Osteoblast (primary cell): ENCODE measurements at regions not wholly inside any gene's neighbourhood (a gene's known extent, or its start where the extent isn't known, plus 50 kb on each side); places are given as distances from the start of the nearest gene placed in this dataset.

Experiments used
- DNase-seq: peaks from one replicate; pipeline ENCODE4 v3.0.0; 2011; ENCODE audit warnings: low spot score, mixed read lengths; ENCODE audit not compliant: insufficient read length; ENCODE audit errors: missing footprints
- H2AFZ ChIP-seq: 2 replicates; pipeline ENCODE4 v1.6.0; 2011; ENCODE audit warnings: mild to moderate bottlenecking, low read length
- H3K27ac ChIP-seq: 2 replicates; pipeline ENCODE4 v1.5.1; 2011; ENCODE audit warnings: mild to moderate bottlenecking, low read depth, low read length, moderate library complexity
- H3K27me3 ChIP-seq: 2 replicates; pipeline ENCODE4 v1.6.0; 2012; ENCODE audit warnings: mild to moderate bottlenecking, control low read depth, inconsistent platforms, low read length, moderate library complexity; ENCODE audit not compliant: insufficient read depth
- H3K36me3 ChIP-seq: 2 replicates; pipeline ENCODE4 v1.5.1; 2011; ENCODE audit warnings: mild to moderate bottlenecking, low read length, control low read depth, moderate library complexity; ENCODE audit not compliant: insufficient read depth
- H3K4me1 ChIP-seq: 2 replicates; pipeline ENCODE4 v1.5.1; 2011; ENCODE audit warnings: mild to moderate bottlenecking, low read length, control low read depth, moderate library complexity; ENCODE audit not compliant: insufficient read depth
- H3K4me2 ChIP-seq: 2 replicates; pipeline ENCODE4 v1.6.0; 2011; ENCODE audit warnings: mild to moderate bottlenecking, low read length; ENCODE audit not compliant: insufficient read depth
- H3K4me3 ChIP-seq: fragments of 200-600 bp; sonication (generic); 3 replicates; pipeline ENCODE4 v1.5.1; 2012; ENCODE audit warnings: mild to moderate bottlenecking, low read length, inconsistent platforms; ENCODE audit not compliant: insufficient read depth
- H3K79me2 ChIP-seq: 2 replicates; pipeline ENCODE4 v1.6.0; 2012; ENCODE audit warnings: mild to moderate bottlenecking, low read length, control low read depth, inconsistent platforms; ENCODE audit not compliant: insufficient read depth
- H3K9me3 ChIP-seq: 2 replicates; pipeline ENCODE4 v1.5.1; 2011; ENCODE audit warnings: low read depth, low read length, control low read depth
- H4K20me1 ChIP-seq: 2 replicates; pipeline ENCODE4 v1.6.0; 2012; ENCODE audit warnings: mild to moderate bottlenecking, low read length, control low read depth; ENCODE audit not compliant: insufficient read depth
- CTCF ChIP-seq: IDR thresholded peaks from 2 replicates; pipeline ENCODE4 v1.5.1; 2011; ENCODE audit warnings: mild to moderate bottlenecking, low read depth, low read length, moderate library complexity; ENCODE audit errors: extremely low read depth

- TF ChIP-seq CTCF = no peak
- H3K36me3 ChIP-seq = no peaks in the 10 kb centered on the region
- no peak for DNase-seq
Observed at GRCh38 chr4:31959972-31960371, 1239.8 kb downstream of the PCDH7 start.

GRCh38 chr4:31964685-31965084 is 1244.5 kb downstream of the PCDH7 start:
- no peaks in the 10 kb centered on the region for H4K20me1 ChIP-seq
- no peaks in the 10 kb centered on the region for H3K27me3 ChIP-seq
- DNase-seq = no peak
- no peak overlapping the region for H3K27ac ChIP-seq
- no peak overlapping the region for H3K4me2 ChIP-seq
- no peak overlapping the region for H3K4me3 ChIP-seq
- H3K4me1 ChIP-seq = no peaks in the 10 kb centered on the region
- no peak overlapping the region for H2AFZ ChIP-seq
- no peaks in the 10 kb centered on the region for H3K9me3 ChIP-seq
- TF ChIP-seq CTCF = no peak
- H3K36me3 ChIP-seq = no peaks in the 10 kb centered on the region
- no peaks in the 10 kb centered on the region for H3K79me2 ChIP-seq

More at GRCh38 chr4:31959972-31960371, 1239.8 kb downstream of the PCDH7 start:
- H3K4me1 ChIP-seq = no peaks in the 10 kb centered on the region
- no peak overlapping the region for H3K4me2 ChIP-seq
- no peak overlapping the region for H2AFZ ChIP-seq
- H3K4me3 ChIP-seq = no peak overlapping the region
- no peaks in the 10 kb centered on the region for H3K79me2 ChIP-seq
- no peaks in the 10 kb centered on the region for H4K20me1 ChIP-seq
- H3K27ac ChIP-seq = no peak overlapping the region
- no peaks in the 10 kb centered on the region for H3K9me3 ChIP-seq
- H3K27me3 ChIP-seq = no peaks in the 10 kb centered on the region

GRCh38 chr4:31968842-31969241 is 1248.7 kb downstream of the PCDH7 start:
- no peaks in the 10 kb centered on the region for H3K79me2 ChIP-seq
- H3K36me3 ChIP-seq = no peaks in the 10 kb centered on the region
- no peak overlapping the region for H2AFZ ChIP-seq
- H4K20me1 ChIP-seq = no peaks in the 10 kb centered on the region
- H3K27ac ChIP-seq = no peak overlapping the region
- H3K4me2 ChIP-seq = no peak overlapping the region
- no peak for TF ChIP-seq CTCF
- H3K4me3 ChIP-seq = no peak overlapping the region
- DNase-seq = no peak
- H3K4me1 ChIP-seq = no peaks in the 10 kb centered on the region
- no peaks in the 10 kb centered on the region for H3K9me3 ChIP-seq
- H3K27me3 ChIP-seq = no peaks in the 10 kb centered on the region

- TF ChIP-seq CTCF = no peak
- no peaks in the 10 kb centered on the region for H3K36me3 ChIP-seq
- H3K27me3 ChIP-seq = no peaks in the 10 kb centered on the region
- H3K27ac ChIP-seq = no peak overlapping the region
- no peaks in the 10 kb centered on the region for H3K4me1 ChIP-seq
- no peak overlapping the region for H3K4me3 ChIP-seq
- H4K20me1 ChIP-seq = no peaks in the 10 kb centered on the region
- DNase-seq = no peak
- no peaks in the 10 kb centered on the region for H3K79me2 ChIP-seq
- H3K9me3 ChIP-seq = no peaks in the 10 kb centered on the region
- H3K4me2 ChIP-seq = no peak overlapping the region
- H2AFZ ChIP-seq = no peak overlapping the region
Observed at GRCh38 chr4:31974490-31975002, 1254.4 kb downstream of the PCDH7 start.
